ENCODE measurements at regions not wholly inside any gene's neighbourhood (a gene's known extent, or its start where the extent isn't known, plus 50 kb on each side); places are given as distances from the start of the nearest gene placed in this dataset.

DNA sequence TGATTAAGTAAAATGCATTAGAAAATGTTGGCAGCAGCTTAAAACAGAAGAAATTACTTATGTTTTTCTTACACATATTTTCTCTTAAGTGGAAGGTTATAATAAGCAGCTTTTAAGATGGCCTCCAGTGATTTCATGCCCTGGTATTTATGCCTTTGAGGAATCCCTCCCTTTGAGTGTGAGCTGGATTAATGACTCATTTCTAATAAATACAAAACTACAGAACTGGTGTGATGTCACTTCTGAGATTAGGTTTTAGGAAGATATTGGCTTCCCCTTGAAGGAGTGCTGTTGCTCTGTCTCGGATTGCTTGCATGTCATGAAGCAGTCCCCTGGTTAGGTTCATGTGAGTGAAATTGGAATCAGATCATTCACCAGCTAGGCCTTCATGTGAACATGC, 143.2 kb upstream of the EPHA7 start:
- Mint-ChIP-seq H3K4me1 (no peaks in the 10 kb centered on the region), H3K9me3 (peaks cover 0 to 7% of the 10 kb centered on the region in 2 donors), H3K27ac (no peak overlapping the region), H3K27me3 (no peaks in the 10 kb centered on the region), H3K4me3 (no peak overlapping the region)
- DNase-seq: no peak
- ATAC-seq: no peak

DNA sequence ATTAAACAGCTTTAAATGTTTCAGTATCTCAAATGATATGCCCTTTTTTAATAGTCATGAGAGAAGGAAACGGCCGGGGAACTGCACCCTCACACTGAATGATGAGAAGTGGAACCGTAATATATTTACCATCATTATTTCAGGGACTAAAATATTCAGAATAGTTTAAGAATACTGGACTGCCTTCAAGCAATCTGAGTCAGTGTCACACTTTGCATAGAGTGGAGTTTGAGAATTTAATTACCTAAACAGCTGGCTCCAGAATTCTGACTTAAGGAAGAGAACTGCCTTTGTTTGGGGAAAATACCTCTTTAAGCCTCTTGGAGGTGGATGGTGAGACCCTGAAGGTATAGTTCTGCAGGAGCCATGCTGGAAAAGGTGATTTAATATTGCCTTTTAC, 135.9 kb upstream of the EPHA7 start:
- Mint-ChIP-seq H3K4me3 (no peak overlapping the region), H3K9me3 (no peaks in the 10 kb centered on the region), H3K27me3 (no peaks in the 10 kb centered on the region), H3K4me1 (no peaks in the 10 kb centered on the region), H3K27ac (no peak overlapping the region)
- ATAC-seq (no peak), DNase-seq (no peak)

DNA sequence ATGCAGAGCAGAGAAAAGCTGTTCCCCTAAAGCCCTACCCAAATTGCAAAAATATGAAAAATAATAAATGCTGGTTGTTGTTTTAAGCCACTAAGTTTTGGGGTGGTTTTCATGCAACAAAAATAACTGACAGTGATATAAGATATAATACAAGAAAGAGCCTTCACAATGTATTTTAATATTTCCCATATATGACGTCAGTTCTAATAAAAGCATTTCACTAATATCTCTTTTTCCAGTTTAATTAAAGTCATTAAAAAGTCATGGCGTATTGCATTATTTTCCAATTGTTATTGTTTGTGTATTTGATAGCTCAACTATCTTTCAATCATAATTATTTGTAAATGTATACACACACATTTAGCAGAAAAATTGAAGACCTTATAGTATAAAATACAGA, 134.7 kb upstream of the EPHA7 start:
- H3K4me1 Mint-ChIP-seq: no peaks in the 10 kb centered on the region
- H3K4me3 Mint-ChIP-seq: no peak overlapping the region
- no peaks in the 10 kb centered on the region for H3K27me3 Mint-ChIP-seq
- ATAC-seq: no peak
- no peak overlapping the region for H3K27ac Mint-ChIP-seq
- no peak for DNase-seq
- no peaks in the 10 kb centered on the region for H3K9me3 Mint-ChIP-seq

DNA sequence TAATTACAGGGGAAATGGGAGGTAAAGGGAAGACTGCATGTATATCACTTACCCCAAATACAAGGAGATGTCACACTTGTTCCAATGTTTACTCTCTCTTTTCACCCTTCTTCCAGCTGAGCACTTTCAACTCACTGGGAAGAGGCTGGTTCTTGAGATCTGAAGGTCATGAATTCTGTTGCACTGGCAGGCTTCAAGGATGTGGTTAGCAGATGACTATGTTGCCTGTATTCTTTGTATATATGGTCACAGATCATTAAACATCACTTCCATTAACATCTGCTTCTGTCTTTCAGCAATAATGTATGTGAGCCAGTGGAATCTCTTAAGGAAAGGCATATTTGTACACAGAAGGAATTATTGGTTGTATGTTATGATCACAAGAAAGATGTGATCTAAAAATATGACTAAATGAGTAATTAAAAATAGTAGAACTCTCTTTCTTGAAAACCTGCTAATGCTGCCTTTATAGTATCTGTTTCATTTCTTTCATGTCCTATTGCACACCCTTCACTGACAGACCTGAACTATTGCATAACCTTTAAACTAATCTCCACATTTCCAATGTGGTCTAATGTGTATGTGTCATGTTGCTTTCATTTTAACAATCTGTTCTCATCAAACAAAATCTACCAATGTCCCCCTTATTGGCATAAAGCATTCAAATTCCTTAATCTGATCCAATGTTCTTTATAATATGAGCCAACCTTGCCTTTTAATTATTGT, 131.4 kb upstream of the EPHA7 start:
- H3K4me1 Mint-ChIP-seq: no peaks in the 10 kb centered on the region
- H3K9me3 Mint-ChIP-seq: peaks cover 0 to 6% of the 10 kb centered on the region in 2 donors
- H3K27me3 Mint-ChIP-seq: no peaks in the 10 kb centered on the region
- no peak overlapping the region for H3K4me3 Mint-ChIP-seq
- no peak for DNase-seq
- ATAC-seq: no peak
- no peak overlapping the region for H3K27ac Mint-ChIP-seq

DNA sequence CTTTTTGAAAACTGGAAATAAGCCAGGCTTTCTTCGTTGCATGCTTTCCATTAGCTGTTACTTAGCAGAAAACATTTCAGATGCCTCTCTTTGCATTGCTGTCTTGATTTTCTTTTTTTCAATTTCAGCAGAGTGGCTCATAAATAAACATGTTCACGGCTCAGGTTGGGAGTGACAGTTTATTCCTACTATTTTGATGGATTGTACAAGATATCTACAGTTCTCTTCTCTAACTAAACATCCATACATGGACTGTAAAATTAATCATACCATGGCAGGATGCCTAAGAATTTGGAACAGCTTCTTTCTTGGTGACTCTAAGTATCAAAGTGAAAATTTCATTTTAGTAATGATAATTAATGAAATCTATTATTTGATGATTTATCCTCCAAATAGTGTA, 130.5 kb upstream of the EPHA7 start:
- ATAC-seq (no peak), DNase-seq (no peak)
- no peaks in the 10 kb centered on the region for H3K4me1 Mint-ChIP-seq
- H3K9me3 Mint-ChIP-seq: peaks cover 0 to 6% of the 10 kb centered on the region in 2 donors
- no peak overlapping the region for H3K27ac Mint-ChIP-seq
- H3K27me3 Mint-ChIP-seq: no peaks in the 10 kb centered on the region
- no peak overlapping the region for H3K4me3 Mint-ChIP-seq

DNA sequence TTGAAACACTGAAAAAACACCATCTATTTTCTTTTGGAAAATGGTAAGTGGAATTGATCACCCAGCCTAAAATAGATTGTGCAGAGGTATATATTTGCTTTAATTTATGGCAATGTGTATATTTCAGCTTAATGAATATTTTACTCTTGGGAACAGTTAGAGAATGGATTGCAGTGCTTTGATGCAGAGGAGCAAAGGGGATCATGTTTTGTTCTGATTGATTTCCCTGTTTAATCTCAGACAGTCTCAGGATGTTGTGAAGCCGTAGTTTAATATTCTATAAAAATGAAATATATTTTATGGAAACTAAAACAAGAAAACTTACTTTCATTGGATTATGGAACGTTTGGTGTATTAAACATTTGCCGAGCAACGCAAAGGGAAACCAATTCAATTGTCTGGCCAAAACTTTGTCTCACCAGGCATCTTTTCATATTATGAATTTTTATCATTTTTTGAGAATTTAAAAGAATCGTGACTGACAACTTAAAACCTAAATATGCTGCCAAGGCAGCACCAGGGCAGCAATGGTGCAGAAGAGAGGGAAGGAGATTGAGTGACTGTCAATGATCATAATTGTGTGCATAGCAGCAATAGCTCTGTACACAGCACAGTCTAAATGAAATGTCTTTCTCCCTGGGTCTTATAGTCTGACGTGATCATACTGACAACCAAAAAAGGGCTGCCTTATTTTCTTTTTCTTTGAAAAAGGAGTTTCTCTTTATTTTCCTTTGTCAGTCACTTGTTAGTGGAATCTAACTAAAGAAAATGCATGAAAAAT, 105.5 kb upstream of the EPHA7 start:
- H3K27me3 Mint-ChIP-seq: no peaks in the 10 kb centered on the region
- H3K4me1 Mint-ChIP-seq: no peaks in the 10 kb centered on the region
- H3K9me3 Mint-ChIP-seq: peaks cover 0 to 5% of the 10 kb centered on the region in 2 donors
- peak overlapping the region in 1 of 2 donors; percentile 57 for H3K27ac Mint-ChIP-seq
- DNase-seq (no peak), ATAC-seq (no peak)
- H3K4me3 Mint-ChIP-seq: no peak overlapping the region

DNA sequence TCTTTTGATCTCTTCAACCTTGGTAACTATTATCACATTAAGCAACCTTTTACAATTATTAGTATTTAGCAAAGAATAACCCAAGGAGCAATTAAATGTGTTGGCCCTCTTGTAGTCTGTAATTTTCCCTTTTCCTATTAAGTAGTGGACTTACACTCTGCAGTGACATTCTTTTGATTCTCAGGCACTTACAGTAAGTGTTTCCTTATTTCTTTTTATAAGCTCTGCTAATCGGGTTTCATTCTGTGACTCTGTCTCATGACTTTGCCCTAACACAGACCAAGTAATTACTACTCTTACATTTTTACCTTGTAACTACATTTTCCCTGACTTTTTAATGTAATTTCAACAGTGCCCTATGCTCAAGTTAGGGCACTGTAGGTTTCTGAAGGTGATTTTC, 104.0 kb upstream of the EPHA7 start:
- H3K27ac Mint-ChIP-seq: no peak overlapping the region
- H3K9me3 Mint-ChIP-seq: peaks cover 5 to 7% of the 10 kb centered on the region in 2 donors
- H3K4me3 Mint-ChIP-seq: no peak overlapping the region
- ATAC-seq (no peak), DNase-seq (no peak)
- H3K4me1 Mint-ChIP-seq: no peaks in the 10 kb centered on the region
- H3K27me3 Mint-ChIP-seq: no peaks in the 10 kb centered on the region

DNA sequence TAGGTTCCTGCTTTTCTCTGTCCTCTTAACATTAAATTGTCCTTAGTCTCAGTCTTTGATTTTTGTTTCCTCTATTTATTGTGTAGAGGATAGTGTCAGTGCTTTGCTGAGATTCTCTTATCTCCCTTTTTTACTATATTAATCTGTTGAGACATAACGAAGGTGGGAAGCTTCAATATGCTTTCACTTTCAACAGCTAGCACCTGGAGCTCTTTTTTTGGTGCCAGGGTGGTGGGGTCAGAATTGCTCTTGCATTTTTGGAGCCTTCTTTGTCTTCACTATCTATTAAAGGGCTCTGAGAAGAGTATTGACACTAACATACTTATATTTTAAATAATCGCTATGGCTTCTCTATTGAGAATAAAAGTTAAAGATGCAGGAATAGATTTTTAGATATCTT, 97.1 kb upstream of the EPHA7 start:
- DNase-seq: no peak
- Mint-ChIP-seq H3K4me3 (no peak overlapping the region), H3K4me1 (no peaks in the 10 kb centered on the region), H3K9me3 (peaks cover 7 to 13% of the 10 kb centered on the region in 2 donors), H3K27ac (no peak overlapping the region), H3K27me3 (no peaks in the 10 kb centered on the region)
- no peak for ATAC-seq

DNA sequence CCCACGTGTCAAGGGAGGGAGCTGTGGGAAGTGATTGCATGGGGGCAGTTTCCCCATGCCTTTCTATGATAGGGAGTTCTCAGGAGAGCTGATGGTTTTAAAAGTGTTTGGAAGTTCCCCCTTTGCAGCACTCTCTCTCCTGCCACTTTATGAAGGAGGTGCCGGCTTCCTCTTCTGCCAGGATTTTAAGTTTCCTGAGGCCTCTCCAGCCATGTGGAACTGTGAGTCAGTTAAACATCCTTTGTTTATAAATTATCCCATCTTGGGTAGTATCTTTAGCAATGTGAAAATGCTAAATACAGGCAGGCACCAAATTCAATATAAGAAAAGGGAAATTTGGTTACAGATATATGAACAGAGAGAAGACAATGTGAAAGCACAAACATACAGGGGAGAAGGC, 96.4 kb upstream of the EPHA7 start:
- Mint-ChIP-seq H3K4me3 (no peak overlapping the region), H3K9me3 (peaks cover 7 to 13% of the 10 kb centered on the region in 2 donors), H3K27me3 (no peaks in the 10 kb centered on the region), H3K27ac (no peak overlapping the region), H3K4me1 (no peaks in the 10 kb centered on the region)
- DNase-seq (no peak), ATAC-seq (no peak)

DNA sequence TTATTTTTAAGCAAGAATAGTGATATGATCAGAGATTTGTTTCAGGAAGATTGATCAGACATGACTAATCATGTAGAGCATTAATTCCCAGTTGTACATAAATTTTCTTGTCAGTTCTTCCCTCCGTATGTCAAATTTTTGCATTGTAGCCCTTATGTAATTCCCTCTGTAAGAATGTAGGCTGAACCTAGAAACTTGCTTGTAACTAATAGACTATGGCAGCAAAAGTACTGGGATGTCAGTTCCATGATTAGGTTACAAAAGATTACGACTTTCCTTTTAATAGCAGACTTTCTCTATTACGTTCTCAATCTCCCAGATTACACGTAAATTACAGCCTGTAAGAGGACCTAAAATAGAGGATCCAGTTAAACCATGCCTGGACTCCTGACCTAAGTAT, 79.4 kb upstream of the EPHA7 start:
- DNase-seq: no peak
- Mint-ChIP-seq H3K4me3 (no peak overlapping the region), H3K4me1 (no peaks in the 10 kb centered on the region), H3K27ac (no peak overlapping the region), H3K27me3 (no peaks in the 10 kb centered on the region), H3K9me3 (peaks cover 7 to 10% of the 10 kb centered on the region in 2 donors)
- ATAC-seq: no peak

DNA sequence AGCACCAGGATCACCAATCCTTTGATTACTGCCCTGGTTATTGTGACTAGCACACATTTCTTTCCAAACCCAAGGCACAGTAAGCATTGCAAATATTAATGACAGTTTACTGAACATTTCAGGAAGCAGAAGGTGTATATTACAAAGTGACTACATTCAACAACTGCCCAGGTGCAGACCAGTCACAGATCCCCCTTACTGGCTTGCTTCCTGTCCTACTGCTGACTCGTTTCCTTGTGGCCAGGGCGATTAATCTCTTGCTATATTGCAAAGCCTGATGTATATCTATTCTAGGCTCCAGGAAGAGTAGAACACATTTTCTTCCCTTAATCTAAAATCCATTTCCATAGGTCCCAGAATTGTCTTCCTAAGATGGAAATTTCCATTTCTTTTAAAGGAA, 77.2 kb upstream of the EPHA7 start:
- DNase-seq (no peak), ATAC-seq (no peak)
- H3K27ac Mint-ChIP-seq: peak overlapping the region in 1 of 2 donors; percentile 19
- H3K27me3 Mint-ChIP-seq: no peaks in the 10 kb centered on the region
- peaks cover 0 to under 1% of the 10 kb centered on the region in 2 donors for H3K9me3 Mint-ChIP-seq
- H3K4me3 Mint-ChIP-seq: no peak overlapping the region
- H3K4me1 Mint-ChIP-seq: no peaks in the 10 kb centered on the region

DNA sequence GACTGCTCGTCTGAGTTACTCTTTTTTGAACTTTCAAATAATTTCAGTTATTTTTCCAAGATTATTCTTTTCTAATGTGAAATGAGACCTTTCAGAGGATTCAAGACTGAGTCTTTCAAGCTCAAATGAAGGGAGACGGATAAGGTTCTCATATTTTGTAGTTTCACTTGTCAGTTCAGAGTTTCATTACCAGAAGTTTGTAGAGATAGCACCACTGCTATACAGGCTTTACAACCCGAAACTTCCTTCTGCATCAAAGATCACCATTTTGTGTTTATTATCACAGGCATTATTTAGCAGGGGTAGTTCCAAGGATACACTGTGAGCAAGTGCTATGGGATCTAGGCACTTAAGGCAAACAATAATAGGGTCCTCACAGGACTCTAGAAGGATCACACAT, 74.7 kb upstream of the EPHA7 start:
- ATAC-seq (no peak), DNase-seq (no peak)
- no peak overlapping the region for H3K27ac Mint-ChIP-seq
- no peaks in the 10 kb centered on the region for H3K4me1 Mint-ChIP-seq
- H3K4me3 Mint-ChIP-seq: no peak overlapping the region
- H3K27me3 Mint-ChIP-seq: no peaks in the 10 kb centered on the region
- peaks cover 6 to 9% of the 10 kb centered on the region in 2 donors for H3K9me3 Mint-ChIP-seq

DNA sequence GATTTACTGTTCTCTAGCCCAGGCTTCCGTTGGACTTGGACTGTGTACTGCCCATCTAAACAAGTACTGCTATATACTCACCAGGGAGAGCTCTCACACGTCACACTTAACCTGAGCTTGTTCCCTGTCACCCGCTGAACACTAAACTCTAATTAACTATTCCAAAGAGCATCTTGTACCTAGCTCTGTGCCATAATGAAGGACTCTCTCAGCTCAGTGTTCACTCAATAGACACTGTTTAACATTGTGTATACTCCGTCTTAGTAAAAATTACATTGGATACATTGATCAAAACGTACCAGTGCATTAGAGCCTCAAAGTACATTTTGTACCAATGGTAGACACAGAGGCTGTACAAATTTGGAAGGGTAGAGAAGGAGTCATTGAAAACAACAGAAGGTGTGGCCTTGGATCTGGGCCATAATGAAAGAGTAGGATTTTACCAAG, 55.4 kb upstream of the EPHA7 start:
- no peak overlapping the region for H3K27ac Mint-ChIP-seq
- no peaks in the 10 kb centered on the region for H3K4me1 Mint-ChIP-seq
- H3K4me3 Mint-ChIP-seq: no peak overlapping the region
- DNase-seq: no peak
- H3K27me3 Mint-ChIP-seq: no peaks in the 10 kb centered on the region
- H3K9me3 Mint-ChIP-seq: peaks cover 6 to 16% of the 10 kb centered on the region in 2 donors
- no peak for ATAC-seq

DNA sequence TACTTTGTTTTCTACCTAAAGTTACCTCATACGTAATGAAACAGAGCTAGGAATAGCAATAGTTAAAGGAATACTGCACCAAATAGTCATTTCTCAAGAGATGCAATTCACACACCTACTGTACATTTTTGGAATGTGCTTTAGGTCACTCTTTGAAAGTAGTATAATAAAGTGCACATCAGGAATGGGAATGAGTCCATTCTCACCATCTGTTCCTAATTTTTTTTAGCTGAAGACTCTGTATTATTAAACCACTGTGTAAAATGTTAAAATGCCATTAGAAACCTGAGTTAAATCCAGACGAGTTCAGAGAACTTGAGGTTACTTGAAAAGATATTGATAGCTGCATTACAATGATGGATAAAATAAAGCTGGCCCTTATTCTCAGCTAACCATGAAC, 51.9 kb upstream of the EPHA7 start:
- Mint-ChIP-seq H3K9me3 (peaks cover 0 to 22% of the 10 kb centered on the region in 2 donors), H3K27ac (no peak overlapping the region), H3K4me1 (no peaks in the 10 kb centered on the region), H3K4me3 (no peak overlapping the region), H3K27me3 (no peaks in the 10 kb centered on the region)
- DNase-seq (no peak), ATAC-seq (no peak)
